OCI-LY3 (cell line): ENCODE measurements at regions not wholly inside any gene's neighbourhood (a gene's known extent, or its start where the extent isn't known, plus 50 kb on each side); places are given as distances from the start of the nearest gene placed in this dataset.

Source experiments
- H2AFZ ChIP-seq: fragments of 200-600, 300-600 bp; shearing (Covaris generic); 2 replicates; pipeline ENCODE4 v1.6.0; 2014; ENCODE audit warnings: antibody characterized with exemption, low read depth, low read length
- H3K27ac ChIP-seq: fragments of 200-600, 300-600 bp; sonication (generic); 2 replicates; pipeline ENCODE4 v1.5.1; 2014; ENCODE audit warnings: mild to moderate bottlenecking, low read length, moderate library complexity, mixed read lengths
- H3K27me3 ChIP-seq: fragments of 200-600, 300-600 bp; sonication (generic); 2 replicates; pipeline ENCODE4 v1.6.1; 2014; ENCODE audit warnings: low read depth, low read length, mixed read lengths
- H3K36me3 ChIP-seq: fragments of 200-600, 300-600 bp; sonication (generic); replicated peaks from 2 replicates; pipeline ENCODE3; 2014; ENCODE audit warnings: low read depth, low read length, mixed read lengths
- H3K4me1 ChIP-seq: fragments of 300-600, 200-600 bp; sonication (generic); 2 replicates; pipeline ENCODE4 v1.6.1; 2014; ENCODE audit warnings: low read length, mixed read lengths
- H3K4me2 ChIP-seq: fragments of 200-600, 300-600 bp; sonication (generic); 2 replicates; pipeline ENCODE4 v1.6.1; 2014; ENCODE audit warnings: low read length, mixed read lengths
- H3K4me3 ChIP-seq: fragments of 300-600, 200-600 bp; sonication (generic); 2 replicates; pipeline ENCODE4 v1.5.1; 2014; ENCODE audit warnings: antibody characterized with exemption, mild to moderate bottlenecking, low read length, moderate library complexity
- H3K79me2 ChIP-seq: fragments of 300-600, 200-600 bp; shearing (Covaris generic); 2 replicates; pipeline ENCODE4 v1.6.1; 2014; ENCODE audit warnings: mild to moderate bottlenecking, low read length, mixed read lengths
- H3K9ac ChIP-seq: fragments of 300-600, 200-600 bp; shearing (Covaris generic); 2 replicates; pipeline ENCODE4 v1.6.0; 2014; ENCODE audit warnings: mild to moderate bottlenecking, low read length, moderate library complexity
- H3K9me3 ChIP-seq: fragments of 200-600, 300-600 bp; shearing (Covaris generic); 2 replicates; pipeline ENCODE4 v1.6.1; 2014; ENCODE audit warnings: low read length, mixed read lengths; ENCODE audit not compliant: insufficient read depth
- H4K20me1 ChIP-seq: fragments of 200-600, 300-600 bp; sonication (generic); 2 replicates; pipeline ENCODE4 v1.6.1; 2016; ENCODE audit warnings: low read length, mixed read lengths; ENCODE audit not compliant: insufficient read depth
- EZH2phosphoT487 ChIP-seq: fragments of 200-600 bp; shearing (Covaris generic); IDR thresholded peaks from 2 replicates; pipeline ENCODE4 v1.6.1; 2018; ENCODE audit warnings: antibody characterized with exemption, mixed run types, low read depth
- TF ChIP-seq, protein P1 (sequence below): fragments of 200-600, 300-600 bp; sonication (generic); IDR thresholded peaks from 2 replicates; pipeline ENCODE4 v1.5.1; 2014; ENCODE audit warnings: antibody characterized with exemption, low read length, low read depth

DNA sequence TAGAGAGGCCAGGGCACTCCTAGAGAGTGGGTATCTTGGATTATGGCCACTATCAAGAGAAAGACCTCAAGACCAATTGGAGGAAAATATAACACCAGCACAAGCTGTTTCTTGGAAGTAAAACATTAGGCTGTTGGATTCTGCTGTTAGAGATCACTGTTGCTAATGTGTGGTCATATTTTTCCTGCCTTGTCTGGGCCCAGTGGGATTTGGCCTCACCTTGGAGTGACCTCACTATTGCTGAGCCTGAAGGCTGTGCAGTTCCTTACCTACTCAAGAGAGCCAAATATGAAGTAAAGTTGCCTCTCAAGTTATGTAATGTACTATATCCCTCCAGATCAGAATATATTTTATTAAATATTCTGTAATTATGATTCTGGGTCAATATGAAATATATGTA lies 355.4 kb upstream of the CTSO start:
- Histone ChIP-seq H3K27me3 (no peaks in the 10 kb centered on the region), H3K79me2 (no peaks in the 10 kb centered on the region)

DNA sequence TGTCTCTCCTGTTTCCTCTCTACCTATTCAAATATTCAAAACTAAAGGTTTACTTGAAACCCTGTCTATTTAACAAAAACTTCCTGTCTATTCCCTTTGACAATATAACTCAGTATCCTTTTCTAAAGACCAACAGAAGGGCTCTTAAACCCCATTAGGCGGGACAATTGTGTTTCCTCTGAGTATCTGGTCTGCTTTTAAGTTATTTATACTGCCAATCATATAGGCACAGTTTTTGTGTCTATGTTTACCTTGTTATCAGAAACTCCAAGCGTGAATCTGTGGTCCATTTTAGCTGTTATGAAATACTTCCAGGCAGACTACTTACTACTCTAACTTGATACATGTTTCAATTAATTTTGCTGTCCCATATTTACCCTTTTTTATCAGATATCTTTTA lies 350.0 kb upstream of the CTSO start:
- Histone ChIP-seq H3K36me3 (no peaks in the 10 kb centered on the region), H3K27me3 (no peaks in the 10 kb centered on the region), H3K4me1 (no peaks in the 10 kb centered on the region), H3K9me3 (no peaks in the 10 kb centered on the region), H2AFZ (no peak overlapping the region), H3K27ac (no peak overlapping the region), H3K4me3 (no peak overlapping the region), H3K4me2 (no peak overlapping the region), H3K9ac (no peak overlapping the region), H4K20me1 (no peaks in the 10 kb centered on the region), H3K79me2 (no peaks in the 10 kb centered on the region)
- no peak for TF ChIP-seq EZH2phosphoT487
- TF ChIP-seq, protein P1, sequence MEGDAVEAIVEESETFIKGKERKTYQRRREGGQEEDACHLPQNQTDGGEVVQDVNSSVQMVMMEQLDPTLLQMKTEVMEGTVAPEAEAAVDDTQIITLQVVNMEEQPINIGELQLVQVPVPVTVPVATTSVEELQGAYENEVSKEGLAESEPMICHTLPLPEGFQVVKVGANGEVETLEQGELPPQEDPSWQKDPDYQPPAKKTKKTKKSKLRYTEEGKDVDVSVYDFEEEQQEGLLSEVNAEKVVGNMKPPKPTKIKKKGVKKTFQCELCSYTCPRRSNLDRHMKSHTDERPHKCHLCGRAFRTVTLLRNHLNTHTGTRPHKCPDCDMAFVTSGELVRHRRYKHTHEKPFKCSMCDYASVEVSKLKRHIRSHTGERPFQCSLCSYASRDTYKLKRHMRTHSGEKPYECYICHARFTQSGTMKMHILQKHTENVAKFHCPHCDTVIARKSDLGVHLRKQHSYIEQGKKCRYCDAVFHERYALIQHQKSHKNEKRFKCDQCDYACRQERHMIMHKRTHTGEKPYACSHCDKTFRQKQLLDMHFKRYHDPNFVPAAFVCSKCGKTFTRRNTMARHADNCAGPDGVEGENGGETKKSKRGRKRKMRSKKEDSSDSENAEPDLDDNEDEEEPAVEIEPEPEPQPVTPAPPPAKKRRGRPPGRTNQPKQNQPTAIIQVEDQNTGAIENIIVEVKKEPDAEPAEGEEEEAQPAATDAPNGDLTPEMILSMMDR: no peak

More for the DNA sequence above, 355.4 kb upstream of the CTSO start:
- Histone ChIP-seq H3K4me1 (no peaks in the 10 kb centered on the region), H2AFZ (0 out of 2 replicates have a peak overlapping the region, but pooled peaks have one; percentile 6), H3K9me3 (no peaks in the 10 kb centered on the region), H3K9ac (no peak overlapping the region), H4K20me1 (no peaks in the 10 kb centered on the region), H3K4me2 (no peak overlapping the region), H3K36me3 (no peaks in the 10 kb centered on the region), H3K27ac (no peak overlapping the region), H3K4me3 (no peak overlapping the region)
- TF ChIP-seq, protein P1: no peak
- no peak for TF ChIP-seq EZH2phosphoT487

DNA sequence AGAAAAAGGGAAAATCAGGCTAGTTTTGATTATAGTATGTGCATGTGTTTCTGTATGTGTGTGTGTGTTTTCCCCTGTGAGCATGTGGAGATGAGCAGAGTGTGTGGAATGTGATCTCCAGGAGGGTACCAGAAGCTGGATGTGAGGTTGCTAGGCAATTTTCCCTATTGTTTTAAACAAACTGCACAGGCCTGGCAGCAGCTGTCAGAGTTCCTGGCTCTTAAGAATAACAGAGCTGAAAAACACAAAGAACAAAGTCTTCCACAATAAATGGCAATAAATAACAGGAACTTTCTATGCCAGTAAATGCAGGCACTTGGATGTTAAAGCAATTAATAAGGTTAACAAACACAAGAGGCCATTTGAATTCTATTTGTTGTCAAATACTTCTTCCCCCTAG lies 344.6 kb upstream of the CTSO start:
- Histone ChIP-seq H3K4me1 (0 out of 2 replicates have a peak, but pooled peaks cover 4% of the 10 kb centered on the region), H3K9ac (no peak overlapping the region), H3K27me3 (no peaks in the 10 kb centered on the region), H3K4me3 (no peak overlapping the region), H2AFZ (no peak overlapping the region), H3K79me2 (no peaks in the 10 kb centered on the region), H3K4me2 (no peak overlapping the region), H4K20me1 (no peaks in the 10 kb centered on the region), H3K27ac (no peak overlapping the region), H3K36me3 (no peaks in the 10 kb centered on the region), H3K9me3 (no peaks in the 10 kb centered on the region)
- no peak for TF ChIP-seq EZH2phosphoT487
- TF ChIP-seq, protein P1: no peak

DNA sequence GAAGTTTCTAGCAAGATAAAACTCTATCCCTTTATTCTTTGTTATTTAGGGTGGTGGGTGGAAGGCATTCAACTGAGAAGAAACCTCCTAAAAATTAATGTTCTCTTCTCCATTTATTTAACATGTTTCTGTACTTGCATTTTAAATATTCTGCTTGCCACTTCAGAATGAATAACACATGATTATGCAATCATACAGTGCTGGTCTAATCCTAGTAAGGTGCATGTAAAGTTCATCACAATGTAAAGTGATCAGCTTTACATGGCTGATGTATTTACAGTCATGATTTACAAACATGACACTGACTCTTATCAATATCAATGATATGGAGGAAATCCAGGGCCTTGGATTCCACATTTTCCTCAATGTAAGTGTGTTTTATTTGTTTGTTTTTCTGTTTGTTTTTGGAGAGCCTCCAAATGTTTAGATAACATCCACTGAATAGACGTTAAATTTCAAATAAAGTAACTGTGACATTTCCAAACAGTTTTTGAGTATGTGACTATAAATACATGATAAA lies 342.1 kb upstream of the CTSO start:
- Histone ChIP-seq H3K4me1 (0 out of 2 replicates have a peak, but pooled peaks cover 4% of the 10 kb centered on the region), H2AFZ (no peak overlapping the region), H3K79me2 (no peaks in the 10 kb centered on the region), H3K36me3 (no peaks in the 10 kb centered on the region), H3K9ac (no peak overlapping the region), H3K9me3 (no peaks in the 10 kb centered on the region), H3K27ac (no peak overlapping the region), H3K27me3 (no peaks in the 10 kb centered on the region), H3K4me2 (no peak overlapping the region), H4K20me1 (no peaks in the 10 kb centered on the region), H3K4me3 (no peak overlapping the region)
- TF ChIP-seq, protein P1: no peak
- TF ChIP-seq EZH2phosphoT487: no peak
